Keratinocyte (primary cell): ENCODE measurements at regions not wholly inside any gene's neighbourhood (a gene's known extent, or its start where the extent isn't known, plus 50 kb on each side); places are given as distances from the start of the nearest gene placed in this dataset.

Experiments
- DNase-seq: peaks from one replicate; pipeline ENCODE4 v3.0.0-alpha.2; 2011; ENCODE audit warnings: low read depth, missing footprints, low spot score
- FAIRE-seq: peaks from 2 replicates; lab custom pipeline; 2011; peaks lifted over from hg19 to GRCh38; lab: Jason Lieb, UNC
- H2AFZ ChIP-seq: 2 replicates; pipeline ENCODE4 v1.6.0; 2012; ENCODE audit warnings: low read length, control low read depth, inconsistent platforms; ENCODE audit not compliant: control insufficient read depth
- H3K27ac ChIP-seq: 2 replicates; pipeline ENCODE4 v1.5.1; 2011; ENCODE audit warnings: low read length; ENCODE audit not compliant: control insufficient read depth, insufficient read depth
- H3K27me3 ChIP-seq: 3 replicates; pipeline ENCODE4 v1.6.0; 2011; ENCODE audit warnings: low read length; ENCODE audit not compliant: control insufficient read depth, insufficient read depth; ENCODE audit errors: extremely low read depth
- H3K36me3 ChIP-seq, 2 experiments: 2 replicates in 1 of 2; 3 replicates in 1 of 2; pipeline ENCODE4 v1.5.1; 2011; ENCODE audit warnings: low read length in 2 of 2, mild to moderate bottlenecking in 1 of 2; ENCODE audit not compliant: control insufficient read depth in 2 of 2, insufficient read depth in 2 of 2; ENCODE audit errors: extremely low read depth in 1 of 2
- H3K4me1 ChIP-seq: 3 replicates; pipeline ENCODE4 v1.5.1; 2011; ENCODE audit warnings: low read length; ENCODE audit not compliant: control insufficient read depth, insufficient read depth; ENCODE audit errors: extremely low read depth
- H3K4me2 ChIP-seq: 3 replicates; pipeline ENCODE4 v1.6.0; 2011; ENCODE audit warnings: low read depth, low read length; ENCODE audit not compliant: control insufficient read depth, insufficient read depth; ENCODE audit errors: extremely low read depth
- H3K4me3 ChIP-seq, 3 experiments: fragments of 200-600 bp in 1 of 3; sonication (generic) in 1 of 3; 2 replicates in 2 of 3; 3 replicates in 1 of 3; pipeline ENCODE4 v1.5.1; 2011 to 2016; ENCODE audit warnings: low read length in 3 of 3, mild to moderate bottlenecking in 3 of 3, control low read depth in 2 of 3, inconsistent platforms in 1 of 3, low read depth in 1 of 3, mixed read lengths in 1 of 3, mixed run types in 1 of 3, moderate library complexity in 1 of 3; ENCODE audit not compliant: control insufficient read depth in 2 of 3, insufficient read depth in 2 of 3; ENCODE audit errors: extremely low read depth in 1 of 3
- H3K79me2 ChIP-seq: 2 replicates; pipeline ENCODE4 v1.6.0; 2012; ENCODE audit warnings: low read length; ENCODE audit not compliant: control insufficient read depth, insufficient read depth
- H3K9ac ChIP-seq: 3 replicates; pipeline ENCODE4 v1.6.0; 2011; ENCODE audit warnings: low read length; ENCODE audit not compliant: control insufficient read depth, insufficient read depth; ENCODE audit errors: extremely low read depth
- H3K9me1 ChIP-seq: 3 replicates; pipeline ENCODE4 v1.6.0; 2011; ENCODE audit warnings: low read length; ENCODE audit not compliant: control insufficient read depth, insufficient read depth; ENCODE audit errors: extremely low read depth
- H3K9me3 ChIP-seq: 2 replicates; pipeline ENCODE4 v1.5.1; 2012; ENCODE audit warnings: low read depth, low read length; ENCODE audit not compliant: control insufficient read depth
- H4K20me1 ChIP-seq: 3 replicates; pipeline ENCODE4 v1.6.0; 2011; ENCODE audit warnings: low read length; ENCODE audit not compliant: control insufficient read depth, insufficient read depth; ENCODE audit errors: extremely low read depth
- EZH2 ChIP-seq: IDR thresholded peaks from one replicate; pipeline ENCODE4 v1.6.1; 2012; ENCODE audit warnings: inconsistent platforms, mild to moderate bottlenecking, low read length, moderate library complexity
- dilution Hi-C: fragments of 300-500 bp; cut with MboI; formaldehyde crosslinking; loops from one replicate; pipeline ENCODE4 v1.7.0; 2020; ENCODE audit warnings: low sequenced_read_pairs; ENCODE audit not compliant: extremely low pct_ligation_motif_present
- TF ChIP-seq, protein P1 (sequence below), 3 experiments: IDR thresholded peaks in 1 of 3; conservative IDR thresholded peaks in 1 of 3; optimal IDR thresholded peaks in 1 of 3; 2 replicates in 2 of 3; 3 replicates in 1 of 3; pipeline versions ENCODE3 to v1.5.1; 2011; ENCODE audit warnings: low read length in 3 of 3, mild to moderate bottlenecking in 3 of 3, moderate library complexity in 2 of 3, control low read depth in 1 of 3, inconsistent platforms in 1 of 3; ENCODE audit not compliant: insufficient read depth in 2 of 3; ENCODE audit errors: extremely low read depth in 1 of 3

GRCh38 chr12:90250042-90250441, 541.4 kb upstream of the ATP2B1 start:
- peak; percentile 79 for FAIRE-seq
- H3K27me3 ChIP-seq: no peaks in the 10 kb centered on the region
- peak overlapping the region; percentile 47 for H3K4me2 ChIP-seq
- TF ChIP-seq, protein P1, sequence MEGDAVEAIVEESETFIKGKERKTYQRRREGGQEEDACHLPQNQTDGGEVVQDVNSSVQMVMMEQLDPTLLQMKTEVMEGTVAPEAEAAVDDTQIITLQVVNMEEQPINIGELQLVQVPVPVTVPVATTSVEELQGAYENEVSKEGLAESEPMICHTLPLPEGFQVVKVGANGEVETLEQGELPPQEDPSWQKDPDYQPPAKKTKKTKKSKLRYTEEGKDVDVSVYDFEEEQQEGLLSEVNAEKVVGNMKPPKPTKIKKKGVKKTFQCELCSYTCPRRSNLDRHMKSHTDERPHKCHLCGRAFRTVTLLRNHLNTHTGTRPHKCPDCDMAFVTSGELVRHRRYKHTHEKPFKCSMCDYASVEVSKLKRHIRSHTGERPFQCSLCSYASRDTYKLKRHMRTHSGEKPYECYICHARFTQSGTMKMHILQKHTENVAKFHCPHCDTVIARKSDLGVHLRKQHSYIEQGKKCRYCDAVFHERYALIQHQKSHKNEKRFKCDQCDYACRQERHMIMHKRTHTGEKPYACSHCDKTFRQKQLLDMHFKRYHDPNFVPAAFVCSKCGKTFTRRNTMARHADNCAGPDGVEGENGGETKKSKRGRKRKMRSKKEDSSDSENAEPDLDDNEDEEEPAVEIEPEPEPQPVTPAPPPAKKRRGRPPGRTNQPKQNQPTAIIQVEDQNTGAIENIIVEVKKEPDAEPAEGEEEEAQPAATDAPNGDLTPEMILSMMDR (optimal IDR thresholded peaks at IDR 0.05 in 1 of 3, IDR thresholded peaks at IDR 0.05 in 1 of 3, conservative IDR thresholded peaks at IDR 0.05 in 1 of 3; ENCODE audit: extremely low read depth in 1 of 3, insufficient read depth in 2 of 3, low read length in 3 of 3): no peak
- TF ChIP-seq EZH2: no peak
- no peak overlapping the region for H3K27ac ChIP-seq
- H4K20me1 ChIP-seq: no peaks in the 10 kb centered on the region
- peak overlapping the region; percentile 57 for H2AFZ ChIP-seq
- H3K36me3 ChIP-seq: no peaks in the 10 kb centered on the region
- H3K9me3 ChIP-seq: no peaks in the 10 kb centered on the region
- no peaks in the 10 kb centered on the region for H3K79me2 ChIP-seq
- H3K4me1 ChIP-seq: peaks cover 18% of the 10 kb centered on the region
- no peak overlapping the region for H3K9ac ChIP-seq
- DNase-seq: no peak
- no peaks in the 10 kb centered on the region for H3K9me1 ChIP-seq
- H3K4me3 ChIP-seq: no peak overlapping the region
- dilution Hi-C loops: no loop called here

- no peak for FAIRE-seq
These were observed 538.0 kb upstream of the ATP2B1 start for GRCh38 chr12:90246688-90247087.

More at GRCh38 chr12:90246688-90247087, 538.0 kb upstream of the ATP2B1 start:
- H3K4me2 ChIP-seq: no peak overlapping the region
- no peak overlapping the region for H3K4me3 ChIP-seq
- dilution Hi-C loops: no loop called here
- no peak overlapping the region for H2AFZ ChIP-seq
- H3K36me3 ChIP-seq: no peaks in the 10 kb centered on the region
- no peak for DNase-seq
- H3K9me3 ChIP-seq: no peaks in the 10 kb centered on the region
- no peak overlapping the region for H3K27ac ChIP-seq
- H3K9ac ChIP-seq: no peak overlapping the region
- no peaks in the 10 kb centered on the region for H3K27me3 ChIP-seq
- peaks cover 6% of the 10 kb centered on the region for H3K4me1 ChIP-seq
- no peaks in the 10 kb centered on the region for H4K20me1 ChIP-seq
- no peaks in the 10 kb centered on the region for H3K79me2 ChIP-seq
- TF ChIP-seq, protein P1 (optimal IDR thresholded peaks at IDR 0.05 in 1 of 3, IDR thresholded peaks at IDR 0.05 in 1 of 3, conservative IDR thresholded peaks at IDR 0.05 in 1 of 3; ENCODE audit: extremely low read depth in 1 of 3, insufficient read depth in 2 of 3, low read length in 3 of 3): no peak
- no peak for TF ChIP-seq EZH2
- H3K9me1 ChIP-seq: no peaks in the 10 kb centered on the region
